Type B pancreatic cell (in vitro differentiated cells): ENCODE measurements at regions not wholly inside any gene's neighbourhood (a gene's known extent, or its start where the extent isn't known, plus 50 kb on each side); places are given as distances from the start of the nearest gene placed in this dataset.

Source experiments
- DNase-seq: peaks from one replicate; pipeline ENCODE4 v3.0.0; 2021; ENCODE audit warnings: mixed read lengths; ENCODE audit not compliant: unreplicated experiment; ENCODE audit errors: extremely low spot score
- H3K27ac Mint-ChIP-seq: 2 replicates; pipeline ENCODE4 v1.8.0; 2021; ENCODE audit warnings: mild to moderate bottlenecking, mixed read lengths
- H3K27me3 Mint-ChIP-seq: 2 replicates; pipeline ENCODE4 v1.8.0; 2021; ENCODE audit warnings: mixed read lengths
- H3K36me3 Mint-ChIP-seq: 2 replicates; pipeline ENCODE4 v1.8.0; 2021; ENCODE audit warnings: mixed read lengths
- H3K4me1 Mint-ChIP-seq: one replicate; pipeline ENCODE4 v1.8.0; 2021; ENCODE audit warnings: mixed read lengths; ENCODE audit not compliant: unreplicated experiment
- H3K4me3 Mint-ChIP-seq: 2 replicates; pipeline ENCODE4 v1.8.0; 2021; ENCODE audit warnings: mild to moderate bottlenecking, mixed read lengths
- H3K9me3 Mint-ChIP-seq: 2 replicates; pipeline ENCODE4 v1.8.0; 2021; ENCODE audit warnings: mixed read lengths
- CTCF ChIP-seq: fragments of 200-600 bp; sonication (generic); conservative IDR thresholded peaks from 2 replicates; pipeline ENCODE4 v1.5.0; 2021; ENCODE audit warnings: antibody characterized with exemption, mild to moderate bottlenecking

DNA sequence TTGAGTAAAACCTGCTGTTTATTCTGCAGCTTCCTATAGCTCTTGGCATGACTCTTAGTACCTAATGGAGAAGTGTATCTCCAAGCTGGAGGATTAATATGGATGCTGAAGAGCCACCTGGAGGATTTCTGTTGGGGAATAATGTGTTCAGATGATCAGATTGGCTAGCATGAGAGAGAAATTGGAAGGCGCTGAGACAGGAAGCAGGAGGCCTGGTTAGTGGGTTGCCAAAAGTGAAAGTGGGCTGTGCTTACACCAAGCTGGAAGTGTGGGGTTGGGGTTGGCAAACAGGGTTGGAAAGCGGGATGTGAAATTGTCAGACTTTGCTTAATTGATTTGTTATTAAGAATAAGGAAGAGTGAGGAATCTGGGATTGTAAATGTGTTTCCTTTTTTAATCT lies 111.8 kb upstream of the PLPP4 start:
- TF ChIP-seq CTCF = no peak
- no peak for DNase-seq
- Mint-ChIP-seq H3K36me3 (no peaks in the 10 kb centered on the region), H3K4me1 (no peaks in the 10 kb centered on the region), H3K9me3 (no peaks in the 10 kb centered on the region), H3K27me3 (peaks cover 13% of the 10 kb centered on the region), H3K4me3 (no peak overlapping the region), H3K27ac (no peak overlapping the region)

GRCh38 chr10:120347644-120348043 lies 109.4 kb upstream of the PLPP4 start:
- H3K4me1 Mint-ChIP-seq = no peaks in the 10 kb centered on the region
- no peaks in the 10 kb centered on the region for H3K9me3 Mint-ChIP-seq
- no peaks in the 10 kb centered on the region for H3K36me3 Mint-ChIP-seq
- H3K4me3 Mint-ChIP-seq = no peak overlapping the region
- TF ChIP-seq CTCF = no peak
- no peak for DNase-seq
- H3K27me3 Mint-ChIP-seq = peaks cover 4% of the 10 kb centered on the region
- H3K27ac Mint-ChIP-seq = no peak overlapping the region

GRCh38 chr10:120349069-120349468 lies 108.0 kb upstream of the PLPP4 start:
- Mint-ChIP-seq H3K27me3 (peaks cover 3% of the 10 kb centered on the region), H3K27ac (no peak overlapping the region), H3K4me1 (no peaks in the 10 kb centered on the region), H3K9me3 (no peaks in the 10 kb centered on the region), H3K4me3 (no peak overlapping the region), H3K36me3 (no peaks in the 10 kb centered on the region)
- no peak for TF ChIP-seq CTCF
- no peak for DNase-seq

GRCh38 chr10:120355425-120355824 lies 101.6 kb upstream of the PLPP4 start:
- TF ChIP-seq CTCF = no peak
- Mint-ChIP-seq H3K27ac (no peak overlapping the region), H3K4me3 (no peak overlapping the region), H3K4me1 (no peaks in the 10 kb centered on the region), H3K9me3 (no peaks in the 10 kb centered on the region), H3K27me3 (peaks cover 5% of the 10 kb centered on the region), H3K36me3 (no peaks in the 10 kb centered on the region)
- no peak for DNase-seq

GRCh38 chr10:120360571-120360970 lies 96.5 kb upstream of the PLPP4 start:
- H3K27ac Mint-ChIP-seq = no peak overlapping the region
- H3K9me3 Mint-ChIP-seq = no peaks in the 10 kb centered on the region
- no peaks in the 10 kb centered on the region for H3K36me3 Mint-ChIP-seq
- H3K4me3 Mint-ChIP-seq = no peak overlapping the region
- DNase-seq = no peak
- H3K27me3 Mint-ChIP-seq = peaks cover 22% of the 10 kb centered on the region
- TF ChIP-seq CTCF = no peak
- no peaks in the 10 kb centered on the region for H3K4me1 Mint-ChIP-seq

- Mint-ChIP-seq H3K4me3 (no peak overlapping the region), H3K36me3 (no peaks in the 10 kb centered on the region), H3K4me1 (no peaks in the 10 kb centered on the region), H3K9me3 (no peaks in the 10 kb centered on the region), H3K27me3 (peaks cover 56% of the 10 kb centered on the region), H3K27ac (no peak overlapping the region)
- no peak for DNase-seq
- TF ChIP-seq CTCF = no peak
Observed at GRCh38 chr10:120365872-120366271, 91.2 kb upstream of the PLPP4 start.
